ENCODE measurements at regions not wholly inside any gene's neighbourhood (a gene's known extent, or its start where the extent isn't known, plus 50 kb on each side); places are given as distances from the start of the nearest gene placed in this dataset.

DNA sequence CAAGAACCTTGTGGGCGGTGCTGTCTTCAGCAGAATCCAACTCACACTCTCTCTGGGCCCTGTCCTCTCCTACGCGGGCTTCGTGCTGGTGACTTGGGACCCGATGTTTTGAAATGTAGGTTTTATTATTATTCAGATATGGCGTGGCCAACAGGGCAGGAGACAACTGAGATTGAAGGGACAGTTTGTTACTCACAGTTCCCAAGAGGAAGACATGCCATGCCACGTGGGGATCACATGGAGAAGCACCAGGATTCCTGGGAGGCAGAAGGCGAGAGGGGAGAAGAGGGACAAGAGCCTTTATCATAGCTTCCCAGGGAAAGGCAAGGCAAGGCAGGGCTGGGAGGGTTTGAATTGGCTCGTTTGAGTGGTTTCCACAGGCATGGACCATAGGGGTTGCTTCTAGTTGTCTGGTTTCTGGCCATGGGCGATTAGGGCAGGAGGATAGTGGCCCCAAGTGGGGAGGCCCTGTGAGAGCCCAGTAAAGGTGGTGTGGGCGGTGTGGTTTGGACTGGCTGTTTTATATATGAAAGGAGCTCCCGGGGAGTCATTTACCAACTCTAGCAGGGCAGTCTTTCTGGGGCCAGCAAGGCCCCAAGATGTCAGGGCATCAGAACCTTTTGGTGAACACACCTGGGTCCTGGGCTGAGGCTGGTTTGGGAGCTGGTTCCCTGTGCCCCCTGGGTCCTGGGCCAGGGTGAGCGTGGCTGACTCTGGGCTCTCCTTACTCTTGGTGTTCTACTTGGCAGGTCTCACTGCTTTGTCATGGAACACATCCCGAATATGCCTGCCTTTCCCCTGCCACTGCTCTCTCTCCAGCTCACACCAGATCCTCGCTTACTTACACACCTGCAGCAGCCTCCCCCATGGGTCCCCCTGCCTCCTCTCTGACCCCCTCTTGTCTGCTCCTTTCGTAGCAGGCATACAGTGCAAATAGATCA lies 94.0 kb upstream of the ZNF536 start:
- no peak for TF ChIP-seq POLR2AphosphoS5 (IDR thresholded peaks at IDR 0.05; ENCODE audit: insufficient read depth in 1 of 2, low read depth in 1 of 2)
- TF ChIP-seq, protein P1, sequence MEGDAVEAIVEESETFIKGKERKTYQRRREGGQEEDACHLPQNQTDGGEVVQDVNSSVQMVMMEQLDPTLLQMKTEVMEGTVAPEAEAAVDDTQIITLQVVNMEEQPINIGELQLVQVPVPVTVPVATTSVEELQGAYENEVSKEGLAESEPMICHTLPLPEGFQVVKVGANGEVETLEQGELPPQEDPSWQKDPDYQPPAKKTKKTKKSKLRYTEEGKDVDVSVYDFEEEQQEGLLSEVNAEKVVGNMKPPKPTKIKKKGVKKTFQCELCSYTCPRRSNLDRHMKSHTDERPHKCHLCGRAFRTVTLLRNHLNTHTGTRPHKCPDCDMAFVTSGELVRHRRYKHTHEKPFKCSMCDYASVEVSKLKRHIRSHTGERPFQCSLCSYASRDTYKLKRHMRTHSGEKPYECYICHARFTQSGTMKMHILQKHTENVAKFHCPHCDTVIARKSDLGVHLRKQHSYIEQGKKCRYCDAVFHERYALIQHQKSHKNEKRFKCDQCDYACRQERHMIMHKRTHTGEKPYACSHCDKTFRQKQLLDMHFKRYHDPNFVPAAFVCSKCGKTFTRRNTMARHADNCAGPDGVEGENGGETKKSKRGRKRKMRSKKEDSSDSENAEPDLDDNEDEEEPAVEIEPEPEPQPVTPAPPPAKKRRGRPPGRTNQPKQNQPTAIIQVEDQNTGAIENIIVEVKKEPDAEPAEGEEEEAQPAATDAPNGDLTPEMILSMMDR (IDR thresholded peaks at IDR 0.05), result no peak
